ENCODE measurements at regions not wholly inside any gene's neighbourhood (a gene's known extent, or its start where the extent isn't known, plus 50 kb on each side); places are given as distances from the start of the nearest gene placed in this dataset.

DNA sequence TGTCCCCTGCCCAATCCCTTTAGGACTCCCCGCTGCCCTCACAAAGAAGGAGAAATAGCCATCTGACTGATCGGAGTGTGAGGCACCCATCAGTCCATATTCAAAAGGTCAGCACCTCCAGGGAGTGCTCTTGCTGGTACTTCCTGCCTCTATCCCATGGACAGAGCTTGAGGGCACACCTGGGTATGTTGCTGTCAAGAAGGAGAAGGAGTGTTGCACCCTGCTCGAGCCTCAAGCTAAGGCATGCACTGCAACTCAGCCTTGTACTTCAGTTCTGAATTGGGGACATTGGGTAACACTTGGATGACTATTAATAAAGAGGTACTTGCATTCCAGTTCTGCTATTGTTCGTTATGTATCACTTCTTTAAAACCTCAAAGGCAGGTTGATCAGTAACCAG, 190.3 kb upstream of the ZC3H12A start:
- Mint-ChIP-seq H3K9me3 (peaks cover 10% of the 10 kb centered on the region), H3K4me1 (ENCODE audit: low read depth) (peaks cover 8% of the 10 kb centered on the region), H3K27ac (no peak overlapping the region), H3K4me3 (no peak overlapping the region), H3K27me3 (peaks cover 28% of the 10 kb centered on the region), H3K36me3 (ENCODE audit: low read depth) (no peaks in the 10 kb centered on the region)

DNA sequence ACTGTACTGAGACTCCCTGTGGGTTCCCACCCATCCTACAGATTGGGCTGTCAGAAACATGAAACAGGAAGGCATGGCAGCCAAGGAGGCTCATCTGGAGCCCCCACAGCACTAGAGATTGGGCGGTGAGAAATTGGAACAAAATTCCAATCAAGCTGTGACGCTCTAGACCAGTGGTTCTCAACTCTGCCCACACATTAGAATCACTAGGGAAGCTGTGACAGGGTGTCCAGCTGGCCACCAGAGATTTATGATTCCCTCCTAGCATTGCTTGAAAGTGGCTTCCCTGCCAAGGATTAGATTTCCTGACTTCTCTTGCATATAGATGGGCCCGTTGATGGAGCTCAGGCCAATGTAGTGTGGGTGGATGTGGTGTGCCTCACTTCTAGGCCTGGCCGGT, 187.5 kb upstream of the ZC3H12A start:
- no peak overlapping the region for H3K4me3 Mint-ChIP-seq
- H3K27ac Mint-ChIP-seq = no peak overlapping the region
- peaks cover under 1% of the 10 kb centered on the region for H3K9me3 Mint-ChIP-seq
- peaks cover 13% of the 10 kb centered on the region for H3K4me1 Mint-ChIP-seq (ENCODE audit: low read depth)
- H3K27me3 Mint-ChIP-seq = peaks cover 14% of the 10 kb centered on the region
- H3K36me3 Mint-ChIP-seq (ENCODE audit: low read depth) = no peaks in the 10 kb centered on the region

DNA sequence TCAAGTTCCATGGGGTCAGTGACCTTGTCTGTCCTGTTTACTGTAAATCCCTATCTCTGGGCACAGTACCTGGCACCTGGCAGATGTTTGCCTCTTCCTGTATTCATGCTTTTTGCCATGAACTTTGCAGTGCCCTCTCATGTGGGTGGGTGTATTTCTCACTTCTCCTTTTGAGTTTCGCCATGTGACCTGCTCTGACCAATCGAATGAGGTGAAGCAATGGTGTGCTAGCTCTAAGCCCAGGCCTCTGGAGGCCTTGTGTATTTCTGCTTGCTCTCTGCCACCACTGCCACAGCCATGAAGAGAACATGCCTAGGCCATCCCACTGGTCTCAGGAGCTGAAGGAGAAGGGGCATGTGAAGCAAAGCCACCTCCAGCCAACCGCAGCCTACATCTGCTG, 185.5 kb upstream of the ZC3H12A start:
- H3K36me3 Mint-ChIP-seq (ENCODE audit: low read depth) = no peaks in the 10 kb centered on the region
- peaks cover 13% of the 10 kb centered on the region for H3K4me1 Mint-ChIP-seq (ENCODE audit: low read depth)
- no peak overlapping the region for H3K4me3 Mint-ChIP-seq
- H3K27me3 Mint-ChIP-seq = peaks cover 6% of the 10 kb centered on the region
- H3K9me3 Mint-ChIP-seq = no peaks in the 10 kb centered on the region
- H3K27ac Mint-ChIP-seq = no peak overlapping the region

DNA sequence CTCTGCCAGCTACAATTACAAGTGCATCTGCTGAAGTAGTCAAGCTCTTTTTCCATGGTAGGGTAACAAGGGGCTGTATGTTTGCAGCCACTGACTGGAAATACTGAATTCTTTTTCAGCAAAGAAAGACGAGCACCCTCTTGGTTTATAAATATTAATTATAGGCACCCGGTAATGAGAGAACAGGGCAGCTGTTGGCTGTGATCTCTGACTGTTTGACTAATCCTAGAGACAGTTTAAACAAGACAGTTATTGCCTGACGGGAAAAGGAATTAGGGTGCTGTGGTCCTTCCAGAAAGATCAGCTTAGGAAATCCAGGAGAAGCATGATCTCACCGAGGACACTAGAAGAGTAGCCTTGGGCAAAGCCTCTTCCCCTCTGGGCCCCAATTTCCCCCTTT, 183.7 kb upstream of the ZC3H12A start:
- H3K4me3 Mint-ChIP-seq = no peak overlapping the region
- peaks cover 13% of the 10 kb centered on the region for H3K4me1 Mint-ChIP-seq (ENCODE audit: low read depth)
- no peaks in the 10 kb centered on the region for H3K9me3 Mint-ChIP-seq
- peaks cover 3% of the 10 kb centered on the region for H3K27me3 Mint-ChIP-seq
- no peaks in the 10 kb centered on the region for H3K36me3 Mint-ChIP-seq (ENCODE audit: low read depth)
- H3K27ac Mint-ChIP-seq = no peak overlapping the region

DNA sequence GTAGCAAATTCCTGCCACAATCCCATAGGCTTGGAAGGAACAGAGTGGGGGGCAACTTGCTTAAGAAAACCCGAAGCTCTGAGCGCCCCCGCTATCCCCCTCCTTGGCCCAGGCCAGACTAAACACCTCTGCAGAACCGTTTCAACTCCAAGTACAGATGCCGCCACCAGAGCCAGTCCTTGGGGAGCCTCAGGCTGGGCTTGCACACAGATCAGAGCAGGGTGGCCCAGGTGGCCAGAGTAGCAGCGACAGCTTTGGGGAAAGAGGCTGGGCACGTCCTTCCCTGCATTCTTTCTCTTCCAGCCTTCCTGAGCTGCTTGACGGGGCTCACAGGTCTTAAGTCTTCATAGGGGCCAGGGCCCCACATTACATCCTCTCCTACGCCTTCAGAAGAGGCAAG, 181.6 kb upstream of the ZC3H12A start:
- Mint-ChIP-seq H3K27ac (no peak overlapping the region), H3K4me1 (ENCODE audit: low read depth) (peaks cover 13% of the 10 kb centered on the region), H3K36me3 (ENCODE audit: low read depth) (no peaks in the 10 kb centered on the region), H3K27me3 (peaks cover 15% of the 10 kb centered on the region), H3K4me3 (no peak overlapping the region), H3K9me3 (no peaks in the 10 kb centered on the region)

DNA sequence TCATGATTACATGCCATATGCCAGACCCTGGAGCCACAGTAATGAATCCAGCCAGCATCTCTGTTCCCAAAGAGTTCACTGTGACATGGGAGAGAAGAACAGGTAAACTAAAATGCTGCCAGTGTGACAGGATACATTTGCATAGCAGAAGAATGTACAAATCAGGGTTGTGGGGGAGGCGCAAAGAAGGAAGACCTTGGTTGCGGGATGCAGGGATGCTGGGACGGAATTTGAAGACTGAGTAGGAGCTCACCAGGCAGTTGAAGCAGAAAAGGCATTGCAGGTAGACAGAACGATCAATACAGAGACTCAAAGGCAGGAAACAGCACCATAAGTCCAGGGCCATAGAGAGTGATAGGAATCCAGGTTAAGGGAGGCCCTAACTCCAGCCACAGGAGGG, 180.3 kb upstream of the ZC3H12A start:
- H3K27ac Mint-ChIP-seq = no peak overlapping the region
- peaks cover 23% of the 10 kb centered on the region for H3K27me3 Mint-ChIP-seq
- H3K4me1 Mint-ChIP-seq (ENCODE audit: low read depth) = peaks cover 4% of the 10 kb centered on the region
- no peaks in the 10 kb centered on the region for H3K9me3 Mint-ChIP-seq
- no peak overlapping the region for H3K4me3 Mint-ChIP-seq
- H3K36me3 Mint-ChIP-seq (ENCODE audit: low read depth) = no peaks in the 10 kb centered on the region

DNA sequence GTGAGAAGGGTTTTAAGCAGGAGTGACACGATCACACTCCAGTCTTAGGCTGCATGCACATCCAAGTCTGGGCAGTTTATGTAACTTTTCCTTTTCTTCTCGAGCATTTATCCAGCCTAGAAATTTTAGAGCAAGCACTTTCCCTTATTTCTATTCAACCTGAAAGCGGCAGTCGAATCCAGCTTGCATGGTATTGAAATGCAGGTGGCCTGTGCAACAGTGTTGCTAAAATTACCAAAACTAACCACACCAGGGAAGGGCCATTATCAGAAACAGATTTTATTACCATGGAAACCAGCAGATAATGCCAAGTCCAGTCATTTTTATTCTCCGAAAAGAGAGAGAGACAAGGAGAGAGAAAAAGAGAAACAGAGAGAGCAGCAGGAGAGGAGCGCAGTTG, 179.9 kb upstream of the ZC3H12A start:
- Mint-ChIP-seq H3K9me3 (no peaks in the 10 kb centered on the region), H3K4me1 (ENCODE audit: low read depth) (peaks cover under 1% of the 10 kb centered on the region), H3K4me3 (no peak overlapping the region), H3K27ac (no peak overlapping the region), H3K27me3 (peaks cover 23% of the 10 kb centered on the region), H3K36me3 (ENCODE audit: low read depth) (no peaks in the 10 kb centered on the region)

DNA sequence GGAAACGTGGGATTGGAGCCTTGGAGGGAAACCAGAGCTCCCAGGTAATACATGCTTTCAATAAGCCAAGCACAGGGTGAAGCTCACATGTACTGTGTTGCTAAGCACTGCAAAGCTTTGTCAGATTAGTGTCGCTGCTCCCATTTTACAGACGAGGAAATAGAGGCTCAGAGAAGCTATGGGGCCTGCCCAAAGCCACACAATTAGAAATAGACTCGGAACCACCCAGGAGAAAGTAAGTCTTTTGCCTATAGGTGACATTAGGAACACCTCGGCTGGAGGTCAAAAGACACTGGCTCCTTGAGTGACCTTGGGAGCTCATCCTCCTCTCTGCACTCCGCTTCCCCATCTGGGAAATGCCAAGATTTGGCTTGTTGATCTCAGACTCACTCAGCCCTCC, 175.6 kb upstream of the ZC3H12A start:
- Mint-ChIP-seq H3K27ac (no peak overlapping the region), H3K4me3 (no peak overlapping the region), H3K9me3 (no peaks in the 10 kb centered on the region), H3K36me3 (ENCODE audit: low read depth) (no peaks in the 10 kb centered on the region), H3K27me3 (peaks cover 41% of the 10 kb centered on the region), H3K4me1 (ENCODE audit: low read depth) (no peaks in the 10 kb centered on the region)

DNA sequence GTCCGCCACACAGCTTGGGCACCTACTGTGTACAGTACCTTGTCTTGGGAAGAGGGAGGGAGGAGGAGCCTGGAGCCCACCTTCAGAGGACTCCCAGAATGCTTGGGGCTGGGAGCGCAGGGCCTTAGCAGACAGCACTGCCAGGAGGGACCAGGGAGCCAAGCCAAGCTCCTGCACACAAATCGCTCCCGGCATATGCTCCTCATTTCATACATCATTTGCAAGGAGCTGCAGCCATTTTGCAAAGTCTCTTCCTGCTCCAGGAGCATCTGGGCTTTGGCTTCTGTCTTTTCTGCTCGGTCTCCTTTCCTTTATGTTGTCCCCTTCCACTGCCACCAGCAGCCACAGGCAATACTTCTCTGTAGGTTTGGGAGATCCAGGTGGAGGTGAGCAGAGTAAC, 175.2 kb upstream of the ZC3H12A start:
- Mint-ChIP-seq H3K27me3 (peaks cover 41% of the 10 kb centered on the region), H3K4me3 (no peak overlapping the region), H3K27ac (no peak overlapping the region), H3K4me1 (ENCODE audit: low read depth) (no peaks in the 10 kb centered on the region), H3K36me3 (ENCODE audit: low read depth) (no peaks in the 10 kb centered on the region), H3K9me3 (no peaks in the 10 kb centered on the region)

DNA sequence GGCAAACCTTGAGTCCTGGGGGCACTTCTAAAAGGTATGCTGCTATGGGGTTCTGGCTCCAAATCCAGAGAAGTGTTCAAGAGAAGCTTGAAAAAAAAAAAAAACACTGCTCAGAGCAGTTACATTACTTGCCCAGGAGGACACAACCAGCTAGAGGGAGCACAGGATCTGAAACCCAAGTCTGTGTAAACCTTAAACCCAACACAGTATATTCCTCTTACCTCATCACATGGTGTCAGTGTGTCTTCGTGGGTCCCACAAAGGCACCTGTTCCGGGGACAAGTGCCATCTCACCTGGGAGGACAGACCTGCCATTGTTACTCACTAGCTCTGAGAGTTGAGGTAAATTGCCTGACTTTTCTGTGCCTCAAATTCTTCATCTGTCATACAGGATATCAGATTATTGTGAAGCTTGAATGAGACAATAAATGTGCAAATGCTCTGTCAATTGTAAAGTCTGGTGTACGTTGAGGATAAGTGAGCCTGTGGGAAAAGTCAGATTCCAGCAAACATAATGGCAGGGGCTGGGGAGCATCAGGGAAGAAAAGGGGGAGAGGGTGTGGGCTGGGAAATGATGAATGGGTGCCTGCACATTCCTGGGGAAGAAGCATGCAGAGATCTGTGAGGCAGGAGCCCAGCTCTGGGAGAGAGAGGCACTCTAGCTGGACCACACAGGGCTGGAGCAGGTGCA, 170.4 kb upstream of the ZC3H12A start:
- Mint-ChIP-seq H3K27ac (no peak overlapping the region), H3K9me3 (no peaks in the 10 kb centered on the region), H3K4me1 (ENCODE audit: low read depth) (no peaks in the 10 kb centered on the region), H3K4me3 (no peak overlapping the region), H3K27me3 (peaks cover 21% of the 10 kb centered on the region), H3K36me3 (ENCODE audit: low read depth) (no peaks in the 10 kb centered on the region)

DNA sequence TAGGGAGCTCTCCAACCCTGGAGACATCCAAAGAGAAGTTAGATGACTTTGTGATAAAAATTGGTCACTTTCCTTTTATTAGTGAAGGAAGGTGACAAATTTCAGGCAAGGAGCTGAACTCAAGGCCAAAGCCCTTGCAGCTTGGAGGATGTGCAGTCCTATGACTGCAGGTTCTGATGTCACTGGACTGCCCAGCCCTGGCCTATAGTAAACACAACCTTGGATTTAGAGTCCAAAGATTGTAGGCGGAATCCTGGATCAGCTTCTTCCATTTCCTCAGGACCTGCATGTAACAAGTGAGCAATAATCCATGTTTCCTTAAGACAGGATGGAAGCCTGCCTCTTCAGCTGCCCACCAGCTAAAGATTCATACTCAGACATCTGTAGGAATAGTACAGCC, 169.3 kb upstream of the ZC3H12A start:
- no peaks in the 10 kb centered on the region for H3K9me3 Mint-ChIP-seq

DNA sequence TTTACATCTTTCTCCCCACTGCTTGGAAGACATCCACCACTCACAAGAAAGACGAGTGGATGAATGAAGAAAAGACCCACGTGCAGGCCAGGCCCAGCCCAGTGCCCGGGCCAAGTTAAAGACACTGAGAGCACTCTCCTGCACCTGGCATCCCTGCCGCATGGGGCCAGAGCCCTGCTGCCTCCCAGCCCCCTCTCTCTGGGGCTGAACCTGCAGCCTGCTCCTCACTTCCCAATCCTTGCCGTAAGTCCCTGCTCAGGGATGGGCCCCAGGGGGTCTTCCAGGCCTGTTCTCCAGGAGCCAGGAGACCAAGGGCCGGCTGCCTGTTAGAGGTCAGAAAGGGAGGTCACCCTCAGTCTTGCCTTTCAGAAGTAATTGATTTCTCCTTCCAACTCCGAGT, 168.5 kb upstream of the ZC3H12A start:
- Mint-ChIP-seq H3K27ac (no peak overlapping the region), H3K27me3 (peaks cover 15% of the 10 kb centered on the region), H3K4me1 (ENCODE audit: low read depth) (no peaks in the 10 kb centered on the region), H3K4me3 (no peak overlapping the region), H3K36me3 (ENCODE audit: low read depth) (no peaks in the 10 kb centered on the region), H3K9me3 (no peaks in the 10 kb centered on the region)

More for the DNA sequence above, 169.3 kb upstream of the ZC3H12A start:
- Mint-ChIP-seq H3K27me3 (peaks cover 18% of the 10 kb centered on the region), H3K4me3 (no peak overlapping the region), H3K4me1 (ENCODE audit: low read depth) (no peaks in the 10 kb centered on the region), H3K36me3 (ENCODE audit: low read depth) (no peaks in the 10 kb centered on the region), H3K27ac (no peak overlapping the region)

DNA sequence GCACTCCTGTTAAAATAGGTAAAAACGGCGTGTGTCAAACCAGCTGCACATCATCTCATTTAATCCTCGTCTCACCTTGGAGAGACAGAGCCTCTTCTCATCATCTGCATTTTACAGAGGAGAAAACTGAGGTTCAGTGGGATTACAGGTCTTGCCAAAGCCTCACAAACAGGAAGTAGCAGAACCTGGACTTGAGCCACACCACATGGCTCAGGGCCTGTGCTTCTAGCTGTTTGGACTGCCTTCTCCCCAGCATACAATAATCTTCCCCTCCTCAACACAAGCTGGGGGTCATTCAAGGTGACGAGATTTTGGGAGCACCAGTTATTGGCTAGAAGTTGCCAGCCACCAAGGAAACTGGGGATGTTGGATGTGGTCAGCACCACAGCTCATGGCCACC, 167.9 kb upstream of the ZC3H12A start:
- Mint-ChIP-seq H3K9me3 (no peaks in the 10 kb centered on the region), H3K36me3 (ENCODE audit: low read depth) (no peaks in the 10 kb centered on the region), H3K27ac (no peak overlapping the region), H3K4me3 (no peak overlapping the region), H3K27me3 (peaks cover 14% of the 10 kb centered on the region), H3K4me1 (ENCODE audit: low read depth) (no peaks in the 10 kb centered on the region)

DNA sequence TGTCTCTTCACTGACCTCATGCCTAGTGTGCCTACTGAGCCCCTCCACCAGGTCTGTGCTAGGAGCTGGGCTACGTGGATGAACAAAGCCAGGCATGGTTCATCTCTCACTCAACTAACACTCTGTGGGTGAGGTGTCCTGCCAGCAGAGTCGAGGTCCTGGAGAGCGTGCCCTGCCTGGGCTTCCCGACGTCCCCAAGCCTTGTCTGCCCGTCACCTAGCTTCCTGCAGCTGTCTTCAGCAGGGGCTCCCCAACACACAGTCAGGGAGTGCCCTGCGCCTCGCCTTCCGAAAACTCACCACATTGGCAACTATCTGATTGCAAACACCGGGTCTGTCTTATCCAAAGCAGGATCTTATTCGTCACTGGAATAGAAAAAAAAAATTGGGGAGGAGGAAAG, 167.5 kb upstream of the ZC3H12A start:
- H3K4me3 Mint-ChIP-seq = no peak overlapping the region
- no peaks in the 10 kb centered on the region for H3K36me3 Mint-ChIP-seq (ENCODE audit: low read depth)
- peaks cover 11% of the 10 kb centered on the region for H3K27me3 Mint-ChIP-seq
- H3K9me3 Mint-ChIP-seq = no peaks in the 10 kb centered on the region
- H3K4me1 Mint-ChIP-seq (ENCODE audit: low read depth) = no peaks in the 10 kb centered on the region
- H3K27ac Mint-ChIP-seq = no peak overlapping the region

DNA sequence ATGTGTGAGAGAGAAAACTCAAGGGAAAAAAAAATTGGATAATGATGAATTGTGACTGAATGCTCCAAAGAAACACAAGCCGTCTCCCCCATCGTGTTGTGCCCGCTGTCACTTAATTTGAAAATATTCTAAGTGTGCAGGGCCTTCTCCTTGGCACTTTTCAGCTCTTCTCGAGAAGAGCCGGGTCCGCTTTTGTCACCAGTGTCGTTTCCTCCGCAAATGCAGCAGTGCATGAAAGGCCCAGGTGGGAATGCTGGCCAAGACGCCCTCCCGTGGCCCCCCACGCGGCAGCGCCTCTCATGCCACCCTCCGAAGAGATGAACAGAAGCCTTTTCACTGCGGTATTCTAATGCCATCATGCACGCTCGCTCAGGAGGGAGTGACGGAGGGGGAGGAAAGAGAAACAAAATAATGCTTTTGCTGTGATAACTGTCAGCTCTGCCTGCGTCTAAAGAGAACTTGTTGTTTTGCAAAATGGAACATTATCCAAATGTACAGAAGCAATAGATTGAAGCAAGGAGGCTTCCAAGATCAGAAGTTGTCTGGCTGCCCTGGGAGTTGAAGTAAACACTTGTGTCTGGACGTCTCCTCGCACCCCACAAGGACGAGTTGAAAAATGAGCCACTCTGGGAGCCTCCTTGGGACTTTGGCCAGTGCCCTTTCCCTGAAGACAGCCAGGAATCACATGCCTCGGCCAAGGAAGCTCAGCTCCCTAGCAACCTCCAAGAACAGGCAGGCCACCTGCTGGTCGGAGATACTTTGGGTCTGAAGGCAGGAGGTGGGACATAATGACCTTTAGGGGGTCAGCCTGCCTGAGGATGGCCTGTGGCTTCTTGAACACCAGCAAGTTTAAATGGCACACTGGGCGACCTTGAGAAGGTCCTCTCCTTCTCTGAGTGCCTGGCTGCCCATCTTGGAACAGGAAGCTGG, 166.1 kb upstream of the ZC3H12A start:
- Mint-ChIP-seq H3K27me3 (peaks cover 18% of the 10 kb centered on the region), H3K4me3 (no peak overlapping the region), H3K4me1 (ENCODE audit: low read depth) (no peaks in the 10 kb centered on the region), H3K27ac (no peak overlapping the region), H3K36me3 (ENCODE audit: low read depth) (no peaks in the 10 kb centered on the region), H3K9me3 (no peaks in the 10 kb centered on the region)
